Right lobe of liver (tissue), 4 donors: ENCODE measurements at regions not wholly inside any gene's neighbourhood (a gene's known extent, or its start where the extent isn't known, plus 50 kb on each side); places are given as distances from the start of the nearest gene placed in this dataset.

Source experiments
- POLR2A ChIP-seq: fragments of 450-650 bp; IDR thresholded peaks from one replicate; pipeline ENCODE4 v1.6.1; 2017; ENCODE audit warnings: antibody characterized with exemption, mild to moderate bottlenecking
- TF ChIP-seq, protein P1 (sequence below), 4 donors: fragments of 200-600 bp in 3 of 4; fragments of 450-650 bp in 1 of 4; IDR thresholded peaks; one replicate each; pipeline versions ENCODE4 v1.5.1 to v1.8.0; 2016 to 2022; ENCODE audit warnings: antibody characterized with exemption in 4 of 4, mild to moderate bottlenecking in 2 of 4
- donor health status: DM: no; HTN: no; CAD: no.
- donor health status: DM: no; HTN: no; CAD: no.
- donor health status: DM: no; HTN: yes; CAD: no.

DNA sequence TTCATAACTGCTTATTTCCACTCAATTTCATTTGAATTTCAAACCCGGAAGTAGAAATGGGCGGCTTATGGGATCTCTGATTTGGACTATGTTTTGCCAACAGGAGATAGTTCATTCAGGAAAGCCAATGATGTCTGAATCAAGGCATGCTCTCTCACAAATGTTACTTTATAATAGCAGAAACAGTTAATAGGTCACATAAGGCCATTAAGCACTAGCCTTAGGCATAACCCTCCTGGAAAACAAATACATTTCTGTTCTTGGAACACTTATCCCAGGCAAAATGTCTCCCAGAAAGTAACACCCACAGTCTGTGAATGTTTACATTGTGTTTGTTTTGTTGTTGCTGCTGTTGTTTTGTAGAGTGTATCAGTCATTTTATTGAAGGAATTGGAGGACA, 1347.2 kb upstream of the PCDH7 start:
- TF ChIP-seq, protein P1, sequence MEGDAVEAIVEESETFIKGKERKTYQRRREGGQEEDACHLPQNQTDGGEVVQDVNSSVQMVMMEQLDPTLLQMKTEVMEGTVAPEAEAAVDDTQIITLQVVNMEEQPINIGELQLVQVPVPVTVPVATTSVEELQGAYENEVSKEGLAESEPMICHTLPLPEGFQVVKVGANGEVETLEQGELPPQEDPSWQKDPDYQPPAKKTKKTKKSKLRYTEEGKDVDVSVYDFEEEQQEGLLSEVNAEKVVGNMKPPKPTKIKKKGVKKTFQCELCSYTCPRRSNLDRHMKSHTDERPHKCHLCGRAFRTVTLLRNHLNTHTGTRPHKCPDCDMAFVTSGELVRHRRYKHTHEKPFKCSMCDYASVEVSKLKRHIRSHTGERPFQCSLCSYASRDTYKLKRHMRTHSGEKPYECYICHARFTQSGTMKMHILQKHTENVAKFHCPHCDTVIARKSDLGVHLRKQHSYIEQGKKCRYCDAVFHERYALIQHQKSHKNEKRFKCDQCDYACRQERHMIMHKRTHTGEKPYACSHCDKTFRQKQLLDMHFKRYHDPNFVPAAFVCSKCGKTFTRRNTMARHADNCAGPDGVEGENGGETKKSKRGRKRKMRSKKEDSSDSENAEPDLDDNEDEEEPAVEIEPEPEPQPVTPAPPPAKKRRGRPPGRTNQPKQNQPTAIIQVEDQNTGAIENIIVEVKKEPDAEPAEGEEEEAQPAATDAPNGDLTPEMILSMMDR (IDR thresholded peaks at IDR 0.05): no peak
- no peak for TF ChIP-seq POLR2A
